Inflammatory macrophage treated with lipopolysaccharide for 1 hour (primary cell): ENCODE measurements at regions not wholly inside any gene's neighbourhood (a gene's known extent, or its start where the extent isn't known, plus 50 kb on each side); places are given as distances from the start of the nearest gene placed in this dataset.

Source experiments
- DNase-seq, 2 donors: peaks; one replicate each; pipeline ENCODE4 v3.0.0-alpha.2; 2020 to 2022

- no peak for DNase-seq
These were observed 335.6 kb downstream of the ZNF608 start for GRCh38 chr5:124410539-124411488.

GRCh38 chr5:124408738-124409453, 337.5 kb downstream of the ZNF608 start:
- no peak for DNase-seq

- DNase-seq: no peak
These were observed 341.6 kb downstream of the ZNF608 start for GRCh38 chr5:124404796-124405195.

- DNase-seq: no peak
These were observed 343.2 kb downstream of the ZNF608 start for GRCh38 chr5:124403281-124403680.

- DNase-seq: no peak
These were observed 344.3 kb downstream of the ZNF608 start for GRCh38 chr5:124402144-124402581.

GRCh38 chr5:124401476-124402143, 344.8 kb downstream of the ZNF608 start:
- no peak for DNase-seq

GRCh38 chr5:124399426-124399961, 346.9 kb downstream of the ZNF608 start:
- no peak for DNase-seq

GRCh38 chr5:124398460-124398859, 348.0 kb downstream of the ZNF608 start:
- no peak for DNase-seq

GRCh38 chr5:124397317-124397716, 349.1 kb downstream of the ZNF608 start:
- DNase-seq: no peak

GRCh38 chr5:124395926-124396325, 350.5 kb downstream of the ZNF608 start:
- DNase-seq: no peak

- DNase-seq: no peak
These were observed 351.2 kb downstream of the ZNF608 start for GRCh38 chr5:124395287-124395686.

GRCh38 chr5:124394700-124395245, 351.7 kb downstream of the ZNF608 start:
- no peak for DNase-seq

GRCh38 chr5:124393584-124394379, 352.7 kb downstream of the ZNF608 start:
- no peak for DNase-seq

GRCh38 chr5:124383693-124384092, 362.7 kb downstream of the ZNF608 start:
- no peak for DNase-seq

- DNase-seq: no peak
These were observed 369.1 kb downstream of the ZNF608 start for GRCh38 chr5:124377386-124377785.

- no peak for DNase-seq
These were observed 372.6 kb downstream of the ZNF608 start for GRCh38 chr5:124373883-124374282.

- DNase-seq: no peak
These were observed 374.0 kb downstream of the ZNF608 start for GRCh38 chr5:124372457-124372856.

- no peak for DNase-seq
These were observed 375.2 kb downstream of the ZNF608 start for GRCh38 chr5:124371111-124371706.

GRCh38 chr5:124370601-124371000, 375.8 kb downstream of the ZNF608 start:
- DNase-seq: no peak

GRCh38 chr5:124365361-124365801, 381.1 kb downstream of the ZNF608 start:
- DNase-seq: no peak

- DNase-seq: no peak
These were observed 390.5 kb downstream of the ZNF608 start for GRCh38 chr5:124355928-124356327.
